Gastroesophageal sphincter (tissue), 4 donors: ENCODE measurements at regions not wholly inside any gene's neighbourhood (a gene's known extent, or its start where the extent isn't known, plus 50 kb on each side); places are given as distances from the start of the nearest gene placed in this dataset.

Source experiments
- ATAC-seq: fragments of 150-250 bp; one replicate; pipeline ENCODE4 v1.9.1; 2016; ENCODE audit warnings: mild to moderate bottlenecking, moderate library complexity
- H3K27ac ChIP-seq, 4 donors: fragments of 200-600 bp; sonication (generic) in 3 of 4; 1 replicate in 3 of 4; 2 replicates in 1 of 4; pipeline ENCODE4 v1.5.1; 2016 to 2019
- H3K27me3 ChIP-seq: fragments of 200-600 bp; sonication (generic); one replicate; pipeline ENCODE4 v1.5.1; 2019
- H3K36me3 ChIP-seq, 2 donors: fragments of 200-600 bp; sonication (generic); one replicate each; pipeline ENCODE4 v1.5.1; 2019; ENCODE audit warnings: control low read depth in 1 of 2
- H3K4me1 ChIP-seq, 3 donors: fragments of 200-600 bp; sonication (generic); 1 replicate in 2 of 3; 2 replicates in 1 of 3; pipeline ENCODE4 v1.5.1; 2016 to 2019; ENCODE audit warnings: control low read depth in 2 of 3
- H3K4me3 ChIP-seq, 2 donors: fragments of 200-600 bp; sonication (generic); one replicate each; pipeline ENCODE4 v1.5.1; 2019; ENCODE audit warnings: mild to moderate bottlenecking in 1 of 2, moderate library complexity in 1 of 2
- H3K9me3 ChIP-seq, 3 donors: fragments of 200-600 bp; sonication (generic); one replicate each; pipeline ENCODE4 v1.5.1; 2017 to 2019; ENCODE audit warnings: control low read depth in 2 of 3
- CTCF ChIP-seq, 4 experiments: fragments of 200-600 bp in 2 of 4; fragments of 450-650 bp in 2 of 4; sonication (generic) in 1 of 4; IDR thresholded peaks; one replicate each; pipeline ENCODE4 v1.5.1; 2017 to 2019; ENCODE audit warnings: antibody characterized with exemption in 4 of 4, mild to moderate bottlenecking in 2 of 4, moderate library complexity in 2 of 4
- EP300 ChIP-seq: sonication (generic); formaldehyde crosslinking; IDR thresholded peaks from one replicate; pipeline ENCODE4 v1.6.1; 2017; ENCODE audit warnings: antibody characterized with exemption, mild to moderate bottlenecking
- POLR2A ChIP-seq, 2 donors: fragments of 450-650 bp; IDR thresholded peaks; one replicate each; pipeline ENCODE4 v1.6.1; 2017; ENCODE audit warnings: antibody characterized with exemption in 2 of 2, mild to moderate bottlenecking in 2 of 2, moderate library complexity in 1 of 2
- POLR2AphosphoS5 ChIP-seq: sonication (generic); formaldehyde crosslinking; IDR thresholded peaks from one replicate; pipeline ENCODE4 v1.6.1; 2017; ENCODE audit warnings: antibody characterized with exemption
- WGBS, 2 donors: methylation state at CpG; one replicate each; pipeline ENCODE4 v1.1.5; 2018; ENCODE audit warnings: low coverage in 1 of 2; 5-methylcytosine and 5-hydroxymethylcytosine counted together

DNA sequence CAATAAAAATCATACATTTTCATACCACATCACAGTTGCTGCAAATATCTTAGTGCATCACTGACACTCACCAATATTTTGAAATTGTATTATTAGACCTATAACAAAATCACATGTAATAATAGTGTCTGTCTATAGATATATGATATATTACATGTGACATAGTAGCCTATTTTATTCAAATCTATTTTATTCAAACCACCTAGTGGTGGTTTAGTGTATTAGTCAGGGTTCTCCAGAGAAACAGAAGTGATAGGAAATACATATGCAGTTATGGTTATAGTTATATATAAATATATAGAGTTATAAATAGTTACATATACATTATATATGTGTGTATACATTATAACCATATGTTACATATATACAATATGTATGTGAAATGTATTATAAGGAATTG is 366.5 kb upstream of the ARID1B start:
- Histone ChIP-seq H3K27ac (no peak overlapping the region), H3K27me3 (no peaks in the 10 kb centered on the region), H3K36me3 (no peaks in the 10 kb centered on the region), H3K4me3 (no peak overlapping the region), H3K4me1 (no peaks in the 10 kb centered on the region), H3K9me3 (peaks cover 0 to 8% (median 0%) of the 10 kb centered on the region in 3 donors)
- no peak for TF ChIP-seq POLR2A (IDR thresholded peaks at IDR 0.05)
- no peak for TF ChIP-seq POLR2AphosphoS5
- no peak for TF ChIP-seq EP300
- no peak for TF ChIP-seq CTCF (IDR thresholded peaks at IDR 0.05)
- ATAC-seq = no peak

- Histone ChIP-seq H3K9me3 (peaks cover 0 to 8% (median 0%) of the 10 kb centered on the region in 3 donors), H3K4me1 (no peaks in the 10 kb centered on the region), H3K27ac (no peak overlapping the region), H3K4me3 (no peak overlapping the region), H3K36me3 (no peaks in the 10 kb centered on the region), H3K27me3 (no peaks in the 10 kb centered on the region)
- ATAC-seq = no peak
- TF ChIP-seq POLR2AphosphoS5 (no peak), EP300 (no peak), CTCF (IDR thresholded peaks at IDR 0.05) (no peak), POLR2A (IDR thresholded peaks at IDR 0.05) (no peak)
- WGBS, 2 donors = 73 to 77% methylated on average over 2 to 3 of the region's 3 CpGs
Observed at GRCh38 chr6:156408655-156409054, 368.5 kb upstream of the ARID1B start.

DNA sequence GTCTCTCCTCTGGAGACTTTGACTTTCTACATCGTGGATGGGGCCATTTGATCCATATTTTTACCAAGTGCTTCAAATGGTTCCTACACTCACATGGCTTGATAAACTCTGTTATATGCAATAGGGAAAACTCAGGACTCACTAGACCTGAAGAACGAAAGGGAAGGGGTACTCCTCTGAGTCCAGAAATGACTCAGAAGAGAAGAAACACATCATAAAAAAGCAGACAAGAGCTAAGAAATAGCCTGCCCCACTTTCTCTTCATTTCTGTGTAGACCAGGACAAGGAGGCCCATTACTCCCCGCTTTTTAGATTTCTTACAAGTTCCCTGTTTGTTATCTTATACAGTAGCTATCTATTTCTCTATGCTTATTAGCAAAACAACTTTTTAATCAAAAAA is 369.8 kb upstream of the ARID1B start:
- H3K27ac ChIP-seq = no peak overlapping the region
- H3K9me3 ChIP-seq = peaks cover 0 to 8% (median 0%) of the 10 kb centered on the region in 3 donors
- TF ChIP-seq EP300 = no peak
- no peak for TF ChIP-seq POLR2AphosphoS5
- no peak for TF ChIP-seq POLR2A (IDR thresholded peaks at IDR 0.05)
- TF ChIP-seq CTCF (IDR thresholded peaks at IDR 0.05) = no peak
- ATAC-seq = no peak
- WGBS, 2 donors = 79 to 82% methylated on average over 2 to 3 of the region's 3 CpGs
- no peaks in the 10 kb centered on the region for H3K4me1 ChIP-seq
- no peak overlapping the region for H3K4me3 ChIP-seq
- H3K27me3 ChIP-seq = no peaks in the 10 kb centered on the region
- no peaks in the 10 kb centered on the region for H3K36me3 ChIP-seq

DNA sequence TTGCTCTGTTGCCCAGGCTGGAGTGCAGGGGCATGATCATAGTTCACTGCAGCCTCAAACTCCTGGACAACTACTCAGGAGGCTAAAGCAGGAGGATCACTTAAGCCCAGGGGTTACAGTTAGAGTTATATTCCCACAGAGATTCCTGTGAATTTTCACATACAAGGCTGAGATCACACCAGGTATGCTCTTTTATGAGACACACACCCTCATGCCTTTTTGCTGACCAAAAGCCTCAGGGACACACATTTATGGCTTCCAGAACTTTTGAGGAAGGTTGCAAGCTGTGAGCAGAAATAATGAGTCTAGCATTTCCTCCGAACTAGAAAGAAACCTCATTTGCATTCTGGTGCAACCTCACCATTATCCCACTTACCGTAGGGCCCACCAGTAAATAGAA is 370.5 kb upstream of the ARID1B start:
- Histone ChIP-seq H3K27ac (no peak overlapping the region), H3K9me3 (peaks cover 0 to 5% (median 0%) of the 10 kb centered on the region in 3 donors), H3K36me3 (no peaks in the 10 kb centered on the region), H3K4me1 (no peaks in the 10 kb centered on the region), H3K27me3 (no peaks in the 10 kb centered on the region), H3K4me3 (no peak overlapping the region)
- no peak for TF ChIP-seq EP300
- TF ChIP-seq POLR2AphosphoS5 = no peak
- TF ChIP-seq CTCF (IDR thresholded peaks at IDR 0.05) = no peak
- no peak for TF ChIP-seq POLR2A (IDR thresholded peaks at IDR 0.05)
- no peak for ATAC-seq
- 93 to 100% methylated on average over 2 of the region's 2 CpGs for WGBS, 2 donors

DNA sequence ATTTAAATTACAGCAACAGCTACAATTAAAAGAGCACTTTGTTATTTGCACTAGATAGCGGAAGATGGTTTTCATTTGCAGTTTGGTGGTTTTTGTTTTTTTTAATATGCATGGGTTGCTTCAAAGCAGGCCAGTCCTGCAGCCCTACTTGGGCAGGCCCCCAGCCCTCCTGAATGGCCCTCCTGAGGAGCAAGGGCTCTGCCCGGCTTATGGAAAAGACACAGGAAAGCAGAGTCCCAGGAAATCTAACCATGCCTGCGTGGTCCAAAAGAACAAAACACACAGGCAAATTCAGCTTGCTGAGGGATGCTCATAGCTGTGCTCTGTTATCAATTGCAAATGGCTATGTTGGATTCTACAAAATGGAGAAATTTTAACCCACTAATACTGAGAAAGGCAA is 371.1 kb upstream of the ARID1B start:
- 60 to 80% methylated on average over 2 to 3 of the region's 3 CpGs for WGBS, 2 donors
- H3K4me3 ChIP-seq = no peak overlapping the region
- no peak for ATAC-seq

More for the DNA sequence above, 371.1 kb upstream of the ARID1B start:
- no peaks in the 10 kb centered on the region for H3K9me3 ChIP-seq
- TF ChIP-seq CTCF (IDR thresholded peaks at IDR 0.05) = no peak
- TF ChIP-seq POLR2AphosphoS5 = no peak
- no peak for TF ChIP-seq POLR2A (IDR thresholded peaks at IDR 0.05)
- TF ChIP-seq EP300 = no peak
- H3K27me3 ChIP-seq = no peaks in the 10 kb centered on the region
- H3K4me1 ChIP-seq = no peaks in the 10 kb centered on the region
- H3K36me3 ChIP-seq = no peaks in the 10 kb centered on the region
- no peak overlapping the region for H3K27ac ChIP-seq
